GM12878 (cell line): ENCODE measurements at regions not wholly inside any gene's neighbourhood (a gene's known extent, or its start where the extent isn't known, plus 50 kb on each side); places are given as distances from the start of the nearest gene placed in this dataset.

ENCODE experiments used
- ATAC-seq: fragments of 200-7000 bp; cut with Tn5 transposase; 3 replicates; pipeline ENCODE4 v1.9.1; 2020; ENCODE audit warnings: mild to moderate bottlenecking, moderate library complexity
- BruUV-seq: library from RNA; stranded (reverse); fragments of 400-500 nt; replicated peaks from 2 replicates; lab custom pipeline; 2021; lab: Mats Ljungman, UMichigan
- CTCF ChIA-PET: fragments of 300-600 bp; sonication (Branson Sonifier 250); formaldehyde crosslinking; extraction: SDS; loops from one replicate; lab custom pipeline; 2021; ENCODE audit warnings: inconsistent platforms; lab: Yijun Ruan, JAX
- POLR2A ChIA-PET: fragments of 350-600 bp; formaldehyde crosslinking; extraction: SDS; loops from one replicate; lab custom pipeline; 2021; ENCODE audit warnings: inconsistent platforms; lab: Charles Lee
- RAD21 ChIA-PET: fragments of 300-600 bp; sonication (Branson Sonifier 250); formaldehyde crosslinking; loops from one replicate; lab custom pipeline; 2023; ENCODE audit warnings: antibody characterized with exemption; ENCODE audit not compliant: unreplicated experiment; lab: Charles Lee
- SMC1A ChIA-PET: fragments of 300-600 bp; sonication (Branson Sonifier 250); formaldehyde crosslinking; loops from one replicate; lab custom pipeline; 2023; ENCODE audit not compliant: unreplicated experiment, uncharacterized antibody; lab: Charles Lee
- DNase-seq: peaks from one replicate; pipeline ENCODE4 v3.0.0-alpha.2; 2011; ENCODE audit warnings: low read depth, low spot score
- FAIRE-seq: peaks from 3 replicates; lab custom pipeline; 2011; peaks lifted over from hg19 to GRCh38; lab: Jason Lieb, UNC
- H2AFZ ChIP-seq: 2 replicates; pipeline ENCODE4 v1.6.0; 2011; ENCODE audit warnings: low read depth, low read length, control low read depth; ENCODE audit not compliant: control insufficient read depth
- H3K27ac ChIP-seq: 2 replicates; pipeline ENCODE4 v1.5.1; 2011; ENCODE audit warnings: control low read depth; ENCODE audit not compliant: control insufficient read depth, insufficient read depth
- H3K27me3 ChIP-seq, 2 experiments: replicated peaks in 1 of 2; 2 replicates each; pipeline versions ENCODE4 v1.6.0 to v1.6.1; 2011; ENCODE audit warnings: low read length in 1 of 2; ENCODE audit not compliant: control insufficient read depth in 2 of 2, insufficient read depth in 2 of 2
- H3K36me3 ChIP-seq, 2 experiments: 2 replicates each; pipeline ENCODE4 v1.5.1; 2011; ENCODE audit warnings: low read length in 1 of 2; ENCODE audit not compliant: control insufficient read depth in 2 of 2, insufficient read depth in 2 of 2
- H3K4me1 ChIP-seq: 2 replicates; pipeline ENCODE4 v1.6.1; 2011; ENCODE audit warnings: mild to moderate bottlenecking, low read length, moderate library complexity, mixed read lengths; ENCODE audit not compliant: control insufficient read depth, insufficient read depth
- H3K4me2 ChIP-seq: 2 replicates; pipeline ENCODE4 v1.6.0; 2011; ENCODE audit warnings: control low read depth; ENCODE audit not compliant: control insufficient read depth, insufficient read depth
- H3K4me3 ChIP-seq: fragments of 200-600 bp; sonication (generic); 2 replicates; pipeline ENCODE4 v1.5.1; 2016
- H3K79me2 ChIP-seq: 2 replicates; pipeline ENCODE4 v1.6.0; 2011; ENCODE audit warnings: low read length; ENCODE audit not compliant: control insufficient read depth, insufficient read depth
- H3K9ac ChIP-seq: 2 replicates; pipeline ENCODE4 v1.8.0; 2011; ENCODE audit warnings: low read length, control low read depth, mixed read lengths; ENCODE audit not compliant: control insufficient read depth, insufficient read depth
- H3K9me3 ChIP-seq: replicated peaks from 3 replicates; pipeline ENCODE4 v1.5.1; 2011; ENCODE audit warnings: mild to moderate bottlenecking, low read length; ENCODE audit not compliant: control insufficient read depth, insufficient read depth
- H4K20me1 ChIP-seq: 2 replicates; pipeline ENCODE4 v1.6.0; 2011; ENCODE audit not compliant: control insufficient read depth, insufficient read depth
- ATF2 ChIP-seq: IDR thresholded peaks from 2 replicates; pipeline ENCODE4 v1.6.1; 2012; ENCODE audit warnings: low read length, inconsistent platforms
- CREM ChIP-seq: IDR thresholded peaks from 2 replicates; pipeline ENCODE4 v1.6.1; 2014; ENCODE audit warnings: antibody characterized with exemption, low read depth
- E2F8 ChIP-seq: fragments of 450-650 bp; IDR thresholded peaks from 2 replicates; pipeline ENCODE4 v1.6.1; 2018; ENCODE audit warnings: mild to moderate bottlenecking, low read depth, moderate library complexity; ENCODE audit not compliant: partially characterized antibody
- EGR1 ChIP-seq, 2 experiments: IDR thresholded peaks; 1 replicate in 1 of 2; 2 replicates in 1 of 2; pipeline ENCODE4 v1.6.1; 2011 to 2012; ENCODE audit warnings: low read depth in 2 of 2, low read length in 2 of 2, borderline replicate concordance in 1 of 2, mild to moderate bottlenecking in 1 of 2, moderate library complexity in 1 of 2
- MEF2B ChIP-seq: fragments of 450-650 bp; IDR thresholded peaks from 2 replicates; pipeline ENCODE4 v1.6.1; 2018; ENCODE audit warnings: mild to moderate bottlenecking, moderate library complexity; ENCODE audit not compliant: partially characterized antibody, poor library complexity, severe bottlenecking
- MTA3 ChIP-seq: IDR thresholded peaks from 2 replicates; pipeline ENCODE4 v1.6.1; 2012; ENCODE audit warnings: low read length, inconsistent platforms, borderline replicate concordance
- NR2C1 ChIP-seq: fragments of 450-650 bp; IDR thresholded peaks from 2 replicates; pipeline ENCODE4 v1.6.1; 2017; ENCODE audit warnings: antibody characterized with exemption, mild to moderate bottlenecking, moderate library complexity
- NR2C2 ChIP-seq: IDR thresholded peaks from 2 replicates; pipeline ENCODE4 v1.6.1; 2011; ENCODE audit warnings: borderline replicate concordance, low read depth; ENCODE audit not compliant: control insufficient read depth, insufficient read length
- SMC3 ChIP-seq: IDR thresholded peaks from 2 replicates; pipeline ENCODE4 v1.6.1; 2011; ENCODE audit warnings: low read length, improper control_type of control experiment, borderline replicate concordance
- SUPT20H ChIP-seq: IDR thresholded peaks from 2 replicates; pipeline ENCODE4 v1.6.1; 2011; ENCODE audit warnings: low read depth, mild to moderate bottlenecking, low read length, moderate library complexity, borderline replicate concordance; ENCODE audit not compliant: control insufficient read depth
- ZNF592 ChIP-seq: fragments of 450-650 bp; IDR thresholded peaks from 2 replicates; pipeline ENCODE4 v1.6.1; 2017; ENCODE audit warnings: mild to moderate bottlenecking, moderate library complexity
- ZSCAN29 ChIP-seq: fragments of 450-650 bp; IDR thresholded peaks from 2 replicates; pipeline ENCODE4 v1.6.1; 2017; ENCODE audit warnings: mild to moderate bottlenecking, moderate library complexity
- WGBS: methylation state at CpG from one replicate; pipeline ENCODE4 v1.1.6; 2016; ENCODE audit warnings: low lambda C conversion rate; ENCODE audit not compliant: insufficient replicate concordance, insufficient coverage; ENCODE audit errors: missing lambda C conversion rate; 5-methylcytosine and 5-hydroxymethylcytosine counted together
- in situ Hi-C: fragments of 300-500 bp; cut with MboI; formaldehyde crosslinking; loops from 9 replicates; pipeline ENCODE4 v1.14.3; 2018; ENCODE audit warnings: mixed read lengths
- intact Hi-C: fragments of 100-400 bp; cut with micrococcal nuclease; formaldehyde crosslinking; loops from one replicate; pipeline ENCODE4 v1.14.2; 2022; ENCODE audit not compliant: unreplicated experiment
- TF ChIP-seq, protein P1 (sequence below), 3 experiments: IDR thresholded peaks in 2 of 3; conservative IDR thresholded peaks in 1 of 3; 2 replicates each; pipeline ENCODE4 v1.5.1; 2011; ENCODE audit warnings: low read depth in 3 of 3, low read length in 3 of 3, mild to moderate bottlenecking in 3 of 3, control low read depth in 2 of 3, moderate library complexity in 2 of 3, inconsistent platforms in 1 of 3, mixed read lengths in 1 of 3; ENCODE audit not compliant: control insufficient read depth in 2 of 3, insufficient read depth in 1 of 3; ENCODE audit errors: extremely low read depth in 1 of 3
- TF ChIP-seq, protein P2 (sequence below): IDR thresholded peaks from 2 replicates; pipeline ENCODE4 v1.6.1; 2012; ENCODE audit warnings: low read depth, low read length, improper control_type of control experiment

GRCh38 chr2:142621287-142621686, 256.2 kb upstream of the KYNU start:
- DNase-seq (no peak), FAIRE-seq (no peak), ATAC-seq (no peak)
- in situ Hi-C loops: no loop called here
- Histone ChIP-seq H4K20me1 (no peaks in the 10 kb centered on the region), H3K4me3 (no peak overlapping the region), H3K36me3 (no peaks in the 10 kb centered on the region), H3K9me3 (no peaks in the 10 kb centered on the region), H3K27me3 (no peaks in the 10 kb centered on the region; a peak in 1 of 4 replicates), H3K27ac (no peak overlapping the region), H3K4me2 (no peak overlapping the region), H3K79me2 (no peaks in the 10 kb centered on the region), H2AFZ (no peak overlapping the region), H3K4me1 (no peaks in the 10 kb centered on the region), H3K9ac (no peak overlapping the region)
- CTCF ChIA-PET: no interaction called here
- SMC1A ChIA-PET: interaction anchor here (1.1 kb wide), 1 partner anchor 500 kb away, joined by 3 read pairs; no protein-coding TSS in a partner anchor
- 0% methylated on average over 2 of the region's 2 CpGs for WGBS
- no TSS peak for BruUV-seq
- POLR2A ChIA-PET: no interaction called here
- intact Hi-C loops: no loop called here
- RAD21 ChIA-PET: no interaction called here
- TF ChIP-seq SUPT20H (no peak), NR2C2 (no peak), NR2C1 (no peak), MEF2B (no peak), ZSCAN29 (no peak), ZNF592 (no peak), CREM (no peak), ATF2 (no peak), MTA3 (no peak), E2F8 (no peak), EGR1 (IDR thresholded peaks at IDR 0.05; ENCODE audit: borderline replicate concordance in 1 of 2, low read depth in 2 of 2, low read length in 2 of 2) (no peak), SMC3 (no peak)
- TF ChIP-seq, protein P1, sequence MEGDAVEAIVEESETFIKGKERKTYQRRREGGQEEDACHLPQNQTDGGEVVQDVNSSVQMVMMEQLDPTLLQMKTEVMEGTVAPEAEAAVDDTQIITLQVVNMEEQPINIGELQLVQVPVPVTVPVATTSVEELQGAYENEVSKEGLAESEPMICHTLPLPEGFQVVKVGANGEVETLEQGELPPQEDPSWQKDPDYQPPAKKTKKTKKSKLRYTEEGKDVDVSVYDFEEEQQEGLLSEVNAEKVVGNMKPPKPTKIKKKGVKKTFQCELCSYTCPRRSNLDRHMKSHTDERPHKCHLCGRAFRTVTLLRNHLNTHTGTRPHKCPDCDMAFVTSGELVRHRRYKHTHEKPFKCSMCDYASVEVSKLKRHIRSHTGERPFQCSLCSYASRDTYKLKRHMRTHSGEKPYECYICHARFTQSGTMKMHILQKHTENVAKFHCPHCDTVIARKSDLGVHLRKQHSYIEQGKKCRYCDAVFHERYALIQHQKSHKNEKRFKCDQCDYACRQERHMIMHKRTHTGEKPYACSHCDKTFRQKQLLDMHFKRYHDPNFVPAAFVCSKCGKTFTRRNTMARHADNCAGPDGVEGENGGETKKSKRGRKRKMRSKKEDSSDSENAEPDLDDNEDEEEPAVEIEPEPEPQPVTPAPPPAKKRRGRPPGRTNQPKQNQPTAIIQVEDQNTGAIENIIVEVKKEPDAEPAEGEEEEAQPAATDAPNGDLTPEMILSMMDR (IDR thresholded peaks at IDR 0.05 in 2 of 3, conservative IDR thresholded peaks at IDR 0.05 in 1 of 3; ENCODE audit: control insufficient read depth in 2 of 3, extremely low read depth in 1 of 3, insufficient read depth in 1 of 3, low read depth in 3 of 3, low read length in 3 of 3): no peak
- TF ChIP-seq, protein P2, sequence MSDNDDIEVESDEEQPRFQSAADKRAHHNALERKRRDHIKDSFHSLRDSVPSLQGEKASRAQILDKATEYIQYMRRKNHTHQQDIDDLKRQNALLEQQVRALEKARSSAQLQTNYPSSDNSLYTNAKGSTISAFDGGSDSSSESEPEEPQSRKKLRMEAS: no peak
